CD8-positive, alpha-beta memory T cell (primary cell): ENCODE measurements at regions not wholly inside any gene's neighbourhood (a gene's known extent, or its start where the extent isn't known, plus 50 kb on each side); places are given as distances from the start of the nearest gene placed in this dataset.

Experiments used
- CTCF ChIA-PET: fragments of 350-600 bp; sonication (Branson Sonifier 250); formaldehyde crosslinking; loops from one replicate; lab custom pipeline; 2021; ENCODE audit warnings: antibody characterized with exemption; lab: Charles Lee
- POLR2A ChIA-PET: fragments of 350-600 bp; sonication (Branson Sonifier 250); formaldehyde crosslinking; loops from one replicate; lab custom pipeline; 2021; ENCODE audit warnings: antibody characterized with exemption; lab: Charles Lee
- DNase-seq, 5 donors: peaks; one replicate each; pipeline versions ENCODE4 v3.0.0 to v3.0.0-alpha.2; 2020 to 2022; ENCODE audit warnings: mixed read lengths in 1 of 5
- H3K27ac ChIP-seq: one replicate; pipeline ENCODE4 v1.7.0; 2013; ENCODE audit warnings: low read depth, mild to moderate bottlenecking, low read length, moderate library complexity
- H3K27me3 ChIP-seq: 2 replicates; pipeline ENCODE4 v1.7.0; 2013; ENCODE audit warnings: low read length, mild to moderate bottlenecking; ENCODE audit not compliant: insufficient read depth, poor library complexity, severe bottlenecking
- H3K36me3 ChIP-seq: 2 replicates; pipeline ENCODE4 v1.7.0; 2013; ENCODE audit warnings: mild to moderate bottlenecking, low read length, moderate library complexity; ENCODE audit not compliant: insufficient read depth
- H3K4me1 ChIP-seq: 2 replicates; pipeline ENCODE4 v1.7.0; 2013; ENCODE audit warnings: mild to moderate bottlenecking, low read length, moderate library complexity; ENCODE audit not compliant: insufficient read depth
- H3K4me3 ChIP-seq: 2 replicates; pipeline ENCODE4 v1.7.0; 2013; ENCODE audit warnings: mild to moderate bottlenecking, low read length
- H3K9me3 ChIP-seq: 2 replicates; pipeline ENCODE4 v1.7.0; 2013; ENCODE audit warnings: mild to moderate bottlenecking, low read length
- H3K27ac Mint-ChIP-seq, 8 donors: one replicate each; pipeline ENCODE4 v1.8.0; 2020 to 2021; ENCODE audit warnings: mixed read lengths in 8 of 8, mild to moderate bottlenecking in 6 of 8, inconsistent platforms in 3 of 8, moderate library complexity in 3 of 8
- H3K27me3 Mint-ChIP-seq, 2 donors: one replicate each; pipeline ENCODE4 v1.8.0; 2020 to 2021; ENCODE audit warnings: mixed read lengths in 2 of 2, mild to moderate bottlenecking in 1 of 2, moderate library complexity in 1 of 2
- H3K36me3 Mint-ChIP-seq, 3 donors: one replicate each; pipeline ENCODE4 v1.8.0; 2020 to 2021; ENCODE audit warnings: mixed read lengths in 3 of 3, inconsistent platforms in 1 of 3, mild to moderate bottlenecking in 1 of 3
- H3K4me1 Mint-ChIP-seq, 3 donors: one replicate each; pipeline ENCODE4 v1.8.0; 2020 to 2021; ENCODE audit warnings: mixed read lengths in 3 of 3, inconsistent platforms in 1 of 3, mild to moderate bottlenecking in 1 of 3
- H3K4me3 Mint-ChIP-seq, 7 donors: one replicate each; pipeline ENCODE4 v1.8.0; 2020 to 2021; ENCODE audit warnings: mixed read lengths in 7 of 7, mild to moderate bottlenecking in 6 of 7, moderate library complexity in 4 of 7, inconsistent platforms in 2 of 7
- H3K9me3 Mint-ChIP-seq, 5 donors: one replicate each; pipeline ENCODE4 v1.8.0; 2020 to 2022; ENCODE audit warnings: mixed read lengths in 5 of 5, mild to moderate bottlenecking in 3 of 5, moderate library complexity in 2 of 5, inconsistent platforms in 1 of 5

DNA sequence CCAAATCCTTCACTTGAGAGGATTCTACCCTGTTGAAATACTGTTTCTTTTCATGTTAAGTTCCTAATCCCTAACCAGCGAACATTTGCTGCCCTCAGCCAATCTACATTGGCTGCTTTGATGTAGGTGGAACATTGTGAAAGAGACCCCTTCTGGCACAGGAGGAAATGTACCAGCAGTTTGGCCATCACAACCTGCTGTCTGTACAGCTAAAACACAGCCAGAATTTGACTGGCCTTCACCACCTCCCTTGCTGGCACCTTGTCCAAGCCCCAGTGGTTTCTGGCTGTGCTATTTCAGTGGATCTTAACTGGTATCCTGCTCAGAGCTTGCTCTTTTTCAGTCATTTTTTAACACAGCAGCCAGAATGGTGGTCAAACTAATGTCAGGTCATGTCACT lies 202.1 kb upstream of the EPHA7 start:
- Histone ChIP-seq H3K9me3 (no peaks in the 10 kb centered on the region), H3K27me3 (no peaks in the 10 kb centered on the region), H3K4me1 (no peaks in the 10 kb centered on the region), H3K27ac (no peak overlapping the region), H3K4me3 (no peak overlapping the region), H3K36me3 (no peaks in the 10 kb centered on the region)
- DNase-seq: no peak
- Mint-ChIP-seq H3K27ac (no peak overlapping the region), H3K4me3 (no peak overlapping the region), H3K27me3 (no peaks in the 10 kb centered on the region), H3K9me3 (peaks cover 11 to 14% (median 11%) of the 10 kb centered on the region in 5 donors), H3K4me1 (no peaks in the 10 kb centered on the region), H3K36me3 (no peaks in the 10 kb centered on the region)
- ChIA-PET CTCF (no interaction called here), POLR2A (no interaction called here)

DNA sequence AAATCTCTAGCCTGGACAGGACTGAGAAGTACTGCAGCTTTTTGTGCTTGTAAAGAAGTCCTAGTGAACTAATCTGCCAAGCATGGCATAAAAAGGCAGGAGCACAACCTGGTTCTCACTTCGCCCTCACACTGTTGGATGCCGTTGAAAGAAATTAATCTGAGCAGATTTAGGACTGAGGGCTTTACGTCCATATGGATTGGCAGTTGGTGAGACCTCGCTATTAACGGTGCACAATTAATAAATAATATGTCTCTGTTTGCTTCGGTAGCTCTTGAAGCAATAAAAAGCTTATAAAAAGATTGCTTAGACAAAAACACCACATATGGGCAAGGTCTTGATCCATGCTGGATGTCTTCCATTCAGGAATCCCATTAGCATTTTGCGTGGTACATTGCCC lies 185.6 kb upstream of the EPHA7 start:
- Histone ChIP-seq H3K4me1 (no peaks in the 10 kb centered on the region), H3K4me3 (no peak overlapping the region), H3K9me3 (no peaks in the 10 kb centered on the region), H3K36me3 (no peaks in the 10 kb centered on the region), H3K27ac (no peak overlapping the region), H3K27me3 (no peaks in the 10 kb centered on the region)
- H3K36me3 Mint-ChIP-seq: no peaks in the 10 kb centered on the region
- H3K27me3 Mint-ChIP-seq: no peaks in the 10 kb centered on the region
- ChIA-PET POLR2A (no interaction called here), CTCF (no interaction called here)
- no peaks in the 10 kb centered on the region for H3K4me1 Mint-ChIP-seq
- H3K4me3 Mint-ChIP-seq: no peak overlapping the region
- H3K9me3 Mint-ChIP-seq: peaks cover 0 to 20% (median 0%) of the 10 kb centered on the region in 5 donors
- H3K27ac Mint-ChIP-seq: no peak overlapping the region
- no peak for DNase-seq

- CTCF ChIA-PET: no interaction called here
These were observed 173.1 kb upstream of the EPHA7 start for GRCh38 chr6:93592417-93592816.

DNA sequence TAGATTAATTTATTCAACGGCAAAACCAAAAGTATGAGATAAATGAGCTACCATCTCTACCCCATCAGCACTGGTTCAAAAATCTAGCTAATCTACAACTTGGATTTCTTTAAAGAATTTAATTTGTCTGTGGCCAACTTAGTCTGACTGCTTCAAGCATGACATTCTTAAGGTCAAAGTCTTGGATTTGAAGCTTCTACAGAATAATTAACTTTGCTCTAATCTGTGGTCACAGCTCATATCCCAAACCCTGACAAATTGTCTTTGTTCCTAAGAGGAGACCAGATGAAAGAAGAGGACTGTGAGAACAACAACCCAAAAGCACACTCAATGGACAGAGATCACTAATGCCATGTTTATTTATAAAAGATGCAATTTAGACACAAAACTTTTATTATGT lies 166.9 kb upstream of the EPHA7 start:
- ChIA-PET CTCF (no interaction called here), POLR2A (no interaction called here)
- H3K27me3 Mint-ChIP-seq: no peaks in the 10 kb centered on the region
- H3K9me3 Mint-ChIP-seq: peaks cover 3 to 15% (median 7%) of the 10 kb centered on the region in 5 donors
- no peak for DNase-seq
- H3K4me3 Mint-ChIP-seq: no peak overlapping the region
- Histone ChIP-seq H3K27ac (no peak overlapping the region), H3K27me3 (no peaks in the 10 kb centered on the region), H3K4me3 (no peak overlapping the region), H3K4me1 (no peaks in the 10 kb centered on the region), H3K36me3 (no peaks in the 10 kb centered on the region), H3K9me3 (no peaks in the 10 kb centered on the region)
- no peaks in the 10 kb centered on the region for H3K36me3 Mint-ChIP-seq
- no peaks in the 10 kb centered on the region for H3K4me1 Mint-ChIP-seq
- no peak overlapping the region for H3K27ac Mint-ChIP-seq

More at GRCh38 chr6:93592417-93592816, 173.1 kb upstream of the EPHA7 start:
- Histone ChIP-seq H3K27me3 (no peaks in the 10 kb centered on the region), H3K27ac (no peak overlapping the region), H3K4me1 (no peaks in the 10 kb centered on the region), H3K9me3 (no peaks in the 10 kb centered on the region), H3K4me3 (no peak overlapping the region), H3K36me3 (no peaks in the 10 kb centered on the region)
- Mint-ChIP-seq H3K9me3 (peaks cover 3 to 22% (median 6%) of the 10 kb centered on the region in 5 donors), H3K4me1 (no peaks in the 10 kb centered on the region), H3K27me3 (no peaks in the 10 kb centered on the region), H3K4me3 (no peak overlapping the region), H3K27ac (no peak overlapping the region), H3K36me3 (no peaks in the 10 kb centered on the region)
- POLR2A ChIA-PET: no interaction called here
- DNase-seq: no peak

DNA sequence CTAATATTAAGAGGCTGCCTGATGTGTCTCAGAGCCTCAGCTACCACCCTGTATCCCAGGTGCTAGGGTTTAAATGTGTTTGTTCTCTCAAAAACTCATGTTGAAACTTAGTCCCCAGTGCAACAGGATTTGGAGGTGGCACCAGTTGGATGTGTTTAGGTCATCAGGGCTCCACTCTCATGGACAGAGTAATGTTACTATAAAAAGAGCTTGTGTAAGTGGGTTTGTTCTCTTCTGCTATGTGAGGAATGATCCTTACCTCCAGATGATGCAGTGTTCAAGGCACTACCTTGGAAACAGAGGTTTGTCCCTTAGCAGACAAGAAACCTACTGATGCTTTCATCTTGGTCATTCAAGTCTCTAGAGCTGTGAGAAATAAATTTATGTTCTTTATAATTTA lies 164.9 kb upstream of the EPHA7 start:
- H3K27me3 Mint-ChIP-seq: no peaks in the 10 kb centered on the region
- no peak for DNase-seq
- Histone ChIP-seq H3K4me3 (no peak overlapping the region), H3K9me3 (no peaks in the 10 kb centered on the region), H3K27me3 (no peaks in the 10 kb centered on the region), H3K4me1 (no peaks in the 10 kb centered on the region), H3K27ac (no peak overlapping the region), H3K36me3 (no peaks in the 10 kb centered on the region)
- H3K4me1 Mint-ChIP-seq: no peaks in the 10 kb centered on the region
- H3K4me3 Mint-ChIP-seq: no peak overlapping the region
- ChIA-PET POLR2A (no interaction called here), CTCF (no interaction called here)
- no peaks in the 10 kb centered on the region for H3K36me3 Mint-ChIP-seq
- peaks cover 0 to 15% (median 4%) of the 10 kb centered on the region in 5 donors for H3K9me3 Mint-ChIP-seq
- no peak overlapping the region for H3K27ac Mint-ChIP-seq

- Histone ChIP-seq H3K9me3 (no peaks in the 10 kb centered on the region), H3K4me3 (no peak overlapping the region), H3K27me3 (no peaks in the 10 kb centered on the region), H3K4me1 (no peaks in the 10 kb centered on the region), H3K27ac (no peak overlapping the region), H3K36me3 (no peaks in the 10 kb centered on the region)
- H3K9me3 Mint-ChIP-seq: peaks cover 0 to 10% (median 3%) of the 10 kb centered on the region in 5 donors
- no peaks in the 10 kb centered on the region for H3K4me1 Mint-ChIP-seq
- H3K36me3 Mint-ChIP-seq: no peaks in the 10 kb centered on the region
- no peak overlapping the region for H3K4me3 Mint-ChIP-seq
- no peak overlapping the region for H3K27ac Mint-ChIP-seq
- ChIA-PET CTCF (no interaction called here), POLR2A (no interaction called here)
- no peaks in the 10 kb centered on the region for H3K27me3 Mint-ChIP-seq
- DNase-seq: no peak
These were observed 162.0 kb upstream of the EPHA7 start for GRCh38 chr6:93581371-93581770.

- H3K9me3 Mint-ChIP-seq: peaks cover 0 to 5% (median 0%) of the 10 kb centered on the region in 5 donors
- no peaks in the 10 kb centered on the region for H3K9me3 ChIP-seq
- H3K4me1 Mint-ChIP-seq: no peaks in the 10 kb centered on the region
- H3K4me3 Mint-ChIP-seq: no peak overlapping the region
- no peak for DNase-seq
- no peaks in the 10 kb centered on the region for H3K36me3 Mint-ChIP-seq
- H3K27ac ChIP-seq: no peak overlapping the region
- no peak overlapping the region for H3K4me3 ChIP-seq
- ChIA-PET CTCF (no interaction called here), POLR2A (no interaction called here)
- H3K27me3 ChIP-seq: no peaks in the 10 kb centered on the region
- no peak overlapping the region for H3K27ac Mint-ChIP-seq
- H3K4me1 ChIP-seq: no peaks in the 10 kb centered on the region
- H3K36me3 ChIP-seq: no peaks in the 10 kb centered on the region
- no peaks in the 10 kb centered on the region for H3K27me3 Mint-ChIP-seq
These were observed 161.1 kb upstream of the EPHA7 start for GRCh38 chr6:93580446-93580845.

GRCh38 chr6:93575495-93576267 lies 156.3 kb upstream of the EPHA7 start:
- no peak overlapping the region for H3K4me3 Mint-ChIP-seq
- H3K27me3 Mint-ChIP-seq: no peaks in the 10 kb centered on the region
- Histone ChIP-seq H3K27ac (no peak overlapping the region), H3K36me3 (no peaks in the 10 kb centered on the region), H3K27me3 (no peaks in the 10 kb centered on the region), H3K4me1 (no peaks in the 10 kb centered on the region), H3K9me3 (no peaks in the 10 kb centered on the region), H3K4me3 (no peak overlapping the region)
- CTCF ChIA-PET: no interaction called here
- DNase-seq: no peak
- no peaks in the 10 kb centered on the region for H3K36me3 Mint-ChIP-seq
- no peak overlapping the region for H3K27ac Mint-ChIP-seq
- H3K9me3 Mint-ChIP-seq: peaks cover 0 to 3% (median 0%) of the 10 kb centered on the region in 5 donors
- no peaks in the 10 kb centered on the region for H3K4me1 Mint-ChIP-seq
- POLR2A ChIA-PET: no interaction called here
